Mesothelial cell of epicardium (in vitro differentiated cells): ENCODE measurements at regions not wholly inside any gene's neighbourhood (a gene's known extent, or its start where the extent isn't known, plus 50 kb on each side); places are given as distances from the start of the nearest gene placed in this dataset.

ENCODE experiments used
- DNase-seq, 2 experiments: peaks; one replicate each; pipeline ENCODE4 v3.0.0; 2021; ENCODE audit warnings: low spot score in 2 of 2; ENCODE audit not compliant: unreplicated experiment in 2 of 2
- H3K27ac Mint-ChIP-seq: 2 replicates; pipeline ENCODE4 v1.8.0; 2021; ENCODE audit warnings: mixed read lengths
- H3K27me3 Mint-ChIP-seq: 2 replicates; pipeline ENCODE4 v1.8.0; 2021; ENCODE audit warnings: low read depth, mixed read lengths
- H3K36me3 Mint-ChIP-seq: 2 replicates; pipeline ENCODE4 v1.8.0; 2021; ENCODE audit warnings: mixed read lengths
- H3K4me1 Mint-ChIP-seq: 2 replicates; pipeline ENCODE4 v1.8.0; 2021; ENCODE audit warnings: mixed read lengths
- H3K4me3 Mint-ChIP-seq: 2 replicates; pipeline ENCODE4 v1.8.0; 2021; ENCODE audit warnings: mild to moderate bottlenecking, moderate library complexity, mixed read lengths
- H3K9me3 Mint-ChIP-seq: 2 replicates; pipeline ENCODE4 v1.8.0; 2021; ENCODE audit warnings: mixed read lengths
- CTCF ChIP-seq: fragments of 200-600 bp; sonication (generic); IDR thresholded peaks from one replicate; pipeline ENCODE4 v1.5.0; 2021; ENCODE audit warnings: antibody characterized with exemption; ENCODE audit not compliant: unreplicated experiment

DNA sequence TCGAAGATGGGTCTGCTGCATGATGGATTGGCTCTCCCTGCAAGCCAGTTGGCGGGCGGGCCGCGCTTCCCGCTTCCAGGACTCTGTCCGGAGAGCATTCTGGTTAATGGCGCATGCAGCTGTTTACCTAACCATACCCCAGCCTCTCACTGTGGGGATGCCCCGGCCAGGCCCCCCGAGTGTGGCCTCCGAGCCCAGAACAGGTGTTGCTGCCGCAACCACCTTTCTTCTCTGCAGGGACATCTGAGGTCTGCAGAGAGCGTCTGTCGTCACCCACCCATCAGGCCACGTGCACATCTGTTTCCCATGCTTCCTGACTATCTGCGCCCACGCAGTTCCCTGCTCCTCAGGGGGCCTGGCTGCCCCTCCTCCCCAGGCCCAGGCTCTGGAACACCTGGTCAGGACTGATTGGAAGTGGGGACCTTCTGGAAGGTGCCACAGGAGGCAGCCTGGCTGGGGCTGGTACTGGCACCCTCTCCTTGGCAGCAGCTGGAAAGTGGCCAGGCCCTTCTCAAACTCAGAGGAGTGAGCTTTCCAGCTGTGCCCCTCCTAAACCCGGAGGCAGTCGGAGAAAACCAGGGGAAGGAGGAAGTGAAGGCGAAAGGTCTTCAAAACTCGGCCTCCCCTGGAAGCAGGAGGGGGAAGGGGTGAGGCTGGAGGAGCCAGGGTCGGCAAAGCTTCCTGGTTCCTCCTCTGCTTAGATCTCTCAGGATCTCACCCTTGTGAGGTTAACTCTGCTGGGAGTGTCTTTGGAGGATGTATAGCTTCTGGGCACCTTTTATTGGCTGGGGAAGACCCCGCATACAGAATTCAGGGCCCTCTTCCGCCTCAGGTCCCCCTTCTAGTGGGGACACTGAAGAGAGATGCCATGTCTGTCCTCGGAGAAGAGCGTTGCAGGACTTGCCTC, 64.5 kb upstream of the CIBAR2 start:
- H3K9me3 Mint-ChIP-seq, result no peaks in the 10 kb centered on the region
- DNase-seq, result no peak
- peaks cover 57% of the 10 kb centered on the region for H3K4me1 Mint-ChIP-seq
- H3K27me3 Mint-ChIP-seq, result no peaks in the 10 kb centered on the region
- peak overlapping the region; percentile 50 for H3K27ac Mint-ChIP-seq
- H3K4me3 Mint-ChIP-seq, result no peak overlapping the region
- peaks cover 11% of the 10 kb centered on the region for H3K36me3 Mint-ChIP-seq
- TF ChIP-seq CTCF, result no peak

- Mint-ChIP-seq H3K27me3 (no peaks in the 10 kb centered on the region), H3K36me3 (peaks cover 5% of the 10 kb centered on the region), H3K9me3 (no peaks in the 10 kb centered on the region), H3K4me1 (peaks cover 53% of the 10 kb centered on the region), H3K27ac (no peak overlapping the region), H3K4me3 (no peak overlapping the region)
- no peak for DNase-seq
- no peak for TF ChIP-seq CTCF
Measured at GRCh38 chr16:85177448-85177846, 65.2 kb upstream of the CIBAR2 start.

- DNase-seq, result no peak
- peaks cover 51% of the 10 kb centered on the region for H3K4me1 Mint-ChIP-seq
- H3K9me3 Mint-ChIP-seq, result no peaks in the 10 kb centered on the region
- no peak overlapping the region for H3K27ac Mint-ChIP-seq
- TF ChIP-seq CTCF, result no peak
- no peaks in the 10 kb centered on the region for H3K27me3 Mint-ChIP-seq
- no peak overlapping the region for H3K4me3 Mint-ChIP-seq
- H3K36me3 Mint-ChIP-seq, result peaks cover 9% of the 10 kb centered on the region
Measured at GRCh38 chr16:85178006-85178591, 65.8 kb upstream of the CIBAR2 start.

- no peak overlapping the region for H3K27ac Mint-ChIP-seq
- no peak overlapping the region for H3K4me3 Mint-ChIP-seq
- no peak for TF ChIP-seq CTCF
- peaks cover 46% of the 10 kb centered on the region for H3K4me1 Mint-ChIP-seq
- H3K36me3 Mint-ChIP-seq, result peaks cover 13% of the 10 kb centered on the region
- DNase-seq, result no peak
- H3K9me3 Mint-ChIP-seq, result no peaks in the 10 kb centered on the region
- no peaks in the 10 kb centered on the region for H3K27me3 Mint-ChIP-seq
Measured at GRCh38 chr16:85178596-85178995, 66.3 kb upstream of the CIBAR2 start.

DNA sequence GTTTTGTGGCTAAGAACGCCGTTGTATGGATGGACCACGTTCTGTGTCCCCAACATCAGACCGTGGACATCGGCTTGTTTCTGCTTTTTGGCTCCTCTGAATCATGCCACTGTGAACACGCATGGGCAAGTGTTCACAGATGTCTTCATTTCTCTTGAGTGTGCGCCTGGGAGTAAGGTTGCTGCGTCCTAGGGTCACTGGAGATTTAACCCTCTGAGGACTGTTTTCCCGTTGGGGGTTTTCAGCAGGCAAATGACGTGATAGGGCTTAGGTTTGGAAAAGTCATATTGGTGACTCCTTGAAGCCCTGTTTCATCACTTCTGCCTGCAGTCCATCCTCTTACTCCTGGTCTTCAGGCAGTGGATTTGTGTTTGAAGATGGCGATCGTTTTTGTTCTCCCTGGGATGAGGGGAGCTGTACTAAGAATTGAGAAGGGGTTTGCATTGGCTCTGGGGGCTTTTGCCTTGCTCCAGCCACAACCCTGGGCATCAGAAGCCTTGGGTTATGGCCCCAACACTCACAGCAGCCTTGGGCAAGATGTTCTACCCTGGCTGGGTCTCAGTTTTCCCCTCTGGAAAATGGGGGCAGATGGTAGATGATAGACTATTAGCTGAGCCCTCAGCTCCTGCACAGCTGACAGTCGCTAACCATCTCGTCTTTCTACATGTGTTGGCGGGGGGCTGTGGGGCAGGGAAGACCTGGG, 67.2 kb upstream of the CIBAR2 start:
- no peak for DNase-seq
- Mint-ChIP-seq H3K27me3 (no peaks in the 10 kb centered on the region), H3K4me3 (no peak overlapping the region), H3K9me3 (peaks cover 4% of the 10 kb centered on the region), H3K4me1 (peaks cover 37% of the 10 kb centered on the region), H3K27ac (peak overlapping the region; percentile 0), H3K36me3 (peaks cover 22% of the 10 kb centered on the region)
- no peak for TF ChIP-seq CTCF
